H1 (cell line): ENCODE measurements at regions not wholly inside any gene's neighbourhood (a gene's known extent, or its start where the extent isn't known, plus 50 kb on each side); places are given as distances from the start of the nearest gene placed in this dataset.

ENCODE experiments used
- EZH2 ChIP-seq: fragments of 200-600 bp; sonication (generic); IDR thresholded peaks from 2 replicates; pipeline ENCODE4 v1.7.1; 2012; ENCODE audit warnings: low read depth, mild to moderate bottlenecking, moderate library complexity, low read length, inconsistent platforms; ENCODE audit not compliant: severe bottlenecking
- POLR2A ChIP-seq, 2 experiments: IDR thresholded peaks; 1 replicate in 1 of 2; 2 replicates in 1 of 2; pipeline ENCODE4 v1.6.1; 2011; ENCODE audit warnings: low read depth in 2 of 2, low read length in 2 of 2, mild to moderate bottlenecking in 2 of 2; ENCODE audit errors: control extremely low read depth in 1 of 2
- SAP30 ChIP-seq: fragments of 300-600 bp; sonication (generic); IDR thresholded peaks from 2 replicates; pipeline ENCODE4 v1.7.1; 2012; ENCODE audit warnings: low read length, moderate library complexity, mild to moderate bottlenecking, inconsistent platforms; ENCODE audit not compliant: insufficient read depth, insufficient replicate concordance
- TF ChIP-seq, protein P1 (sequence below), 3 experiments: IDR thresholded peaks; 1 replicate in 2 of 3; 2 replicates in 1 of 3; pipeline versions ENCODE4 v1.5.1 to v1.6.1; 2011; ENCODE audit warnings: low read length in 3 of 3, mild to moderate bottlenecking in 3 of 3, inconsistent platforms in 2 of 3, low read depth in 1 of 3, moderate library complexity in 1 of 3; ENCODE audit not compliant: insufficient read depth in 1 of 3; ENCODE audit errors: control extremely low read depth in 1 of 3
- TF ChIP-seq, protein P2 (sequence below): IDR thresholded peaks from 2 replicates; pipeline ENCODE4 v1.6.1; 2012; ENCODE audit warnings: inconsistent platforms

DNA sequence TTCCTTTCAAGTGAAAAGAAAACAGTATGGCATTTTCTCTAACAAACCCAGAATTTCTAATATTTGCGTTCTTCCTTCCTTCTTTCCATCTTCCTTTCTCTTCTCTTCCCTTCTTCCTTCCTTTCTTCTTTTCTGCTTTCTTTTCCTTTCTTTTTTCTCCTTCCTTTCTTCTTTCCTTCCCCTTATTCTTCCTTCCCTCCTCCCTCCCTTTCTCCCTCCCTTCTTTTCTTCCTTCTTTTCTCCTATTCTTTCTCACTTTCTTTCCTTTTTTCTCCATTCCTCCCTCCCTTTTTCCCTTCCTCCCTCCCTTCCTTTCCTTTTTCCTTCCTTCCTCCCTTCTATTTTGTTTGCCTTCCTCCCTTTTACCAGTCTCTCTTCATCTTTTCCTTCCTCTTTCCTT, 194.8 kb downstream of the SHCBP1 start:
- TF ChIP-seq SAP30 (no peak), EZH2 (no peak), POLR2A (IDR thresholded peaks at IDR 0.05; ENCODE audit: control extremely low read depth in 1 of 2, low read depth in 2 of 2, low read length in 2 of 2) (no peak)
- TF ChIP-seq, protein P1, sequence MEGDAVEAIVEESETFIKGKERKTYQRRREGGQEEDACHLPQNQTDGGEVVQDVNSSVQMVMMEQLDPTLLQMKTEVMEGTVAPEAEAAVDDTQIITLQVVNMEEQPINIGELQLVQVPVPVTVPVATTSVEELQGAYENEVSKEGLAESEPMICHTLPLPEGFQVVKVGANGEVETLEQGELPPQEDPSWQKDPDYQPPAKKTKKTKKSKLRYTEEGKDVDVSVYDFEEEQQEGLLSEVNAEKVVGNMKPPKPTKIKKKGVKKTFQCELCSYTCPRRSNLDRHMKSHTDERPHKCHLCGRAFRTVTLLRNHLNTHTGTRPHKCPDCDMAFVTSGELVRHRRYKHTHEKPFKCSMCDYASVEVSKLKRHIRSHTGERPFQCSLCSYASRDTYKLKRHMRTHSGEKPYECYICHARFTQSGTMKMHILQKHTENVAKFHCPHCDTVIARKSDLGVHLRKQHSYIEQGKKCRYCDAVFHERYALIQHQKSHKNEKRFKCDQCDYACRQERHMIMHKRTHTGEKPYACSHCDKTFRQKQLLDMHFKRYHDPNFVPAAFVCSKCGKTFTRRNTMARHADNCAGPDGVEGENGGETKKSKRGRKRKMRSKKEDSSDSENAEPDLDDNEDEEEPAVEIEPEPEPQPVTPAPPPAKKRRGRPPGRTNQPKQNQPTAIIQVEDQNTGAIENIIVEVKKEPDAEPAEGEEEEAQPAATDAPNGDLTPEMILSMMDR (IDR thresholded peaks at IDR 0.05; ENCODE audit: control extremely low read depth in 1 of 3, insufficient read depth in 1 of 3, low read depth in 1 of 3, low read length in 3 of 3): no peak
- TF ChIP-seq, protein P2, sequence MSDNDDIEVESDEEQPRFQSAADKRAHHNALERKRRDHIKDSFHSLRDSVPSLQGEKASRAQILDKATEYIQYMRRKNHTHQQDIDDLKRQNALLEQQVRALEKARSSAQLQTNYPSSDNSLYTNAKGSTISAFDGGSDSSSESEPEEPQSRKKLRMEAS: no peak
